GM23248 (cell line): ENCODE measurements at regions not wholly inside any gene's neighbourhood (a gene's known extent, or its start where the extent isn't known, plus 50 kb on each side); places are given as distances from the start of the nearest gene placed in this dataset.

ENCODE experiments used
- EZH2 ChIP-seq: fragments of 200-600 bp; sonication (generic); IDR thresholded peaks from 2 replicates; pipeline ENCODE4 v1.6.1; 2018; ENCODE audit warnings: antibody characterized with exemption, mild to moderate bottlenecking; ENCODE audit not compliant: insufficient read depth, poor library complexity, severe bottlenecking
- EZH2phosphoT487 ChIP-seq: fragments of 200-600 bp; sonication (generic); IDR thresholded peaks from 2 replicates; pipeline ENCODE4 v1.6.1; 2018; ENCODE audit warnings: antibody characterized with exemption, moderate library complexity, mild to moderate bottlenecking, low read depth; ENCODE audit not compliant: insufficient read depth

GRCh38 chr18:45173799-45174519 lies 441.3 kb upstream of the SLC14A2 start:
- TF ChIP-seq EZH2 (no peak), EZH2phosphoT487 (no peak)
